SK-N-SH (cell line): ENCODE measurements at regions not wholly inside any gene's neighbourhood (a gene's known extent, or its start where the extent isn't known, plus 50 kb on each side); places are given as distances from the start of the nearest gene placed in this dataset.

Experiments used
- CTCF ChIA-PET: fragments of 300-600, 350-600 bp; formaldehyde crosslinking; extraction: SDS; loops from one replicate; lab custom pipeline; 2021; lab: Yijun Ruan, JAX
- POLR2A ChIA-PET: fragments of 350-600 bp; sonication (Branson Sonifier 250); formaldehyde crosslinking; extraction: SDS; loops from one replicate; lab custom pipeline; 2020; ENCODE audit warnings: antibody characterized with exemption, inconsistent platforms; lab: Yijun Ruan, JAX
- DNase-seq: peaks from one replicate; pipeline ENCODE4 v3.0.0; 2012
- H2AFZ ChIP-seq: fragments of 200-600 bp; sonication (generic); 2 replicates; pipeline ENCODE4 v1.8.1; 2016; ENCODE audit warnings: antibody characterized with exemption, mild to moderate bottlenecking, low read depth
- H3F3A ChIP-seq: fragments of 200-600 bp; sonication (generic); replicated peaks from 2 replicates; pipeline ENCODE3; 2016; ENCODE audit warnings: antibody characterized with exemption, mild to moderate bottlenecking; ENCODE audit not compliant: insufficient read depth
- H3K27ac ChIP-seq, 2 experiments: fragments of 200-500 bp in 1 of 2; fragments of 200-600 bp in 1 of 2; sonication (Bioruptor generic) in 1 of 2; sonication (generic), shearing (Covaris generic) in 1 of 2; 2 replicates each; pipeline versions ENCODE4 v1.5.1 to v1.6.1; 2014 to 2016; ENCODE audit warnings: low read depth in 2 of 2, inconsistent platforms in 1 of 2, low read length in 1 of 2, mild to moderate bottlenecking in 1 of 2, mixed read lengths in 1 of 2
- H3K27me3 ChIP-seq: fragments of 200-600 bp; sonication (generic), shearing (Covaris generic); 2 replicates; pipeline ENCODE4 v1.6.1; 2016; ENCODE audit warnings: mixed run types; ENCODE audit not compliant: insufficient read depth
- H3K36me3 ChIP-seq, 2 experiments: fragments of 200-500 bp in 1 of 2; fragments of 200-600 bp in 1 of 2; sonication (Bioruptor generic) in 1 of 2; sonication (generic) in 1 of 2; replicated peaks in 1 of 2; 2 replicates each; pipeline versions ENCODE3 to v1.5.1; 2014 to 2016; ENCODE audit warnings: low read length in 1 of 2, mild to moderate bottlenecking in 1 of 2; ENCODE audit not compliant: insufficient read depth in 2 of 2, control insufficient read depth in 1 of 2
- H3K4me1 ChIP-seq, 2 experiments: fragments of 200-500 bp in 1 of 2; fragments of 200-600 bp in 1 of 2; sonication (Bioruptor generic) in 1 of 2; sonication (generic), shearing (Covaris generic) in 1 of 2; 2 replicates each; pipeline versions ENCODE4 v1.5.1 to v1.6.1; 2014 to 2016; ENCODE audit warnings: low read depth in 1 of 2, low read length in 1 of 2, mixed run types in 1 of 2; ENCODE audit not compliant: insufficient read depth in 2 of 2, control insufficient read depth in 1 of 2
- H3K4me2 ChIP-seq: fragments of 200-600 bp; sonication (generic), shearing (Covaris generic); 2 replicates; pipeline ENCODE4 v1.6.1; 2017; ENCODE audit warnings: mixed run types
- H3K4me3 ChIP-seq, 2 experiments: fragments of 200-500 bp in 1 of 2; fragments of 200-600 bp in 1 of 2; sonication (Bioruptor generic) in 1 of 2; sonication (generic), shearing (Covaris generic) in 1 of 2; 2 replicates each; pipeline versions ENCODE4 v1.5.1 to v1.8.1; 2014 to 2016; ENCODE audit warnings: low read depth in 2 of 2, inconsistent platforms in 1 of 2, low read length in 1 of 2, mild to moderate bottlenecking in 1 of 2, mixed read lengths in 1 of 2, moderate library complexity in 1 of 2
- H3K79me2 ChIP-seq: fragments of 200-600 bp; sonication (generic); 2 replicates; pipeline ENCODE4 v1.8.1; 2017; ENCODE audit warnings: mild to moderate bottlenecking; ENCODE audit not compliant: insufficient read depth
- H3K9ac ChIP-seq: fragments of 200-600 bp; sonication (generic); 2 replicates; pipeline ENCODE4 v1.6.1; 2017; ENCODE audit warnings: mixed run types
- H3K9me2 ChIP-seq: fragments of 200-600 bp; sonication (generic); 2 replicates; pipeline ENCODE4 v1.6.1; 2017; ENCODE audit warnings: mixed run types
- H3K9me3 ChIP-seq: fragments of 200-600 bp; sonication (generic); 2 replicates; pipeline ENCODE4 v1.6.1; 2017; ENCODE audit warnings: mixed run types, mild to moderate bottlenecking, moderate library complexity
- H4K20me1 ChIP-seq: fragments of 200-600 bp; sonication (generic); 2 replicates; pipeline ENCODE4 v1.6.1; 2017; ENCODE audit warnings: mild to moderate bottlenecking, mixed run types; ENCODE audit not compliant: insufficient read depth
- MAX ChIP-seq: IDR thresholded peaks from 2 replicates; pipeline ENCODE4 v1.4.0; 2012; ENCODE audit warnings: low read depth
- MEF2A ChIP-seq: IDR thresholded peaks from 2 replicates; pipeline ENCODE4 v1.4.0; 2012; ENCODE audit warnings: low read depth, borderline replicate concordance
- MXI1 ChIP-seq: IDR thresholded peaks from 2 replicates; pipeline ENCODE4 v1.6.1; 2012; ENCODE audit warnings: mild to moderate bottlenecking, low read depth, low read length, improper control_type of control experiment
- POLR2AphosphoS5 ChIP-seq: IDR thresholded peaks from 2 replicates; pipeline ENCODE4 v1.6.1; 2012; ENCODE audit warnings: low read depth, low read length
- RCOR1 ChIP-seq: fragments of 150-350 bp; IDR thresholded peaks from 2 replicates; pipeline ENCODE4 v1.6.1; 2017; ENCODE audit warnings: antibody characterized with exemption, low read length
- REST ChIP-seq: IDR thresholded peaks from 2 replicates; pipeline ENCODE4 v1.6.1; 2012; ENCODE audit warnings: mild to moderate bottlenecking, low read depth, low read length, moderate library complexity
- SIN3A ChIP-seq: IDR thresholded peaks from 2 replicates; pipeline ENCODE4 v1.6.1; 2012; ENCODE audit warnings: low read depth, mild to moderate bottlenecking, low read length, moderate library complexity, borderline replicate concordance
- SMC3 ChIP-seq: IDR thresholded peaks from 2 replicates; pipeline ENCODE4 v1.6.1; 2012; ENCODE audit warnings: low read depth, low read length, improper control_type of control experiment
- TCF12 ChIP-seq: IDR thresholded peaks from 2 replicates; pipeline ENCODE4 v1.4.0; 2012
- TEAD4 ChIP-seq: IDR thresholded peaks from 2 replicates; pipeline ENCODE4 v1.4.0; 2012; ENCODE audit warnings: mild to moderate bottlenecking, borderline replicate concordance; ENCODE audit not compliant: insufficient read depth
- ZBTB33 ChIP-seq: IDR thresholded peaks from 2 replicates; pipeline ENCODE4 v1.4.0; 2012; ENCODE audit warnings: low read depth, borderline replicate concordance
- WGBS: methylation state at CpG from one replicate; pipeline ENCODE4 v1.1.6; 2017; ENCODE audit warnings: low lambda C conversion rate; 5-methylcytosine and 5-hydroxymethylcytosine counted together

- no peaks in the 10 kb centered on the region for H3K9me2 ChIP-seq
- H3K9ac ChIP-seq = no peak overlapping the region
- no peak overlapping the region for H2AFZ ChIP-seq
- no peak overlapping the region for H3K27ac ChIP-seq
- DNase-seq = no peak
- no peaks in the 10 kb centered on the region for H3K27me3 ChIP-seq
- CTCF ChIA-PET = no interaction called here
- H4K20me1 ChIP-seq = no peaks in the 10 kb centered on the region
- no peaks in the 10 kb centered on the region for H3K36me3 ChIP-seq
- TF ChIP-seq MEF2A = no peak
- no peak for TF ChIP-seq RCOR1
- no peak for TF ChIP-seq SMC3
- TF ChIP-seq POLR2AphosphoS5 = no peak
- no peak for TF ChIP-seq REST
- no peak for TF ChIP-seq SIN3A
- TF ChIP-seq, all 33 proteins: peak for 0
- POLR2A ChIA-PET = no interaction called here
- Histone ChIP-seq H3K4me2 (no peak overlapping the region), H3K9me3 (no peaks in the 10 kb centered on the region), H3K79me2 (no peaks in the 10 kb centered on the region), H3F3A (no peaks in the 10 kb centered on the region), H3K4me1 (no peaks in the 10 kb centered on the region; a peak in 1 of 4 replicates), H3K4me3 (no peak overlapping the region)
- no CpG with 5 or more reads among the region's 2 CpGs for WGBS
Measured at GRCh38 chr1:238546118-238546517, 655.4 kb upstream of the ZP4 start.

GRCh38 chr1:238537641-238538040 lies 646.9 kb upstream of the ZP4 start:
- H3F3A ChIP-seq = no peaks in the 10 kb centered on the region
- H3K4me3 ChIP-seq = no peak overlapping the region
- no peaks in the 10 kb centered on the region for H4K20me1 ChIP-seq
- H3K4me1 ChIP-seq = no peaks in the 10 kb centered on the region; a peak in 1 of 4 replicates
- ChIA-PET POLR2A (no interaction called here), CTCF (interaction anchor here (0.6 to 1.2 kb wide), 2 partner anchors 12 to 1223 kb away, joined by 3 read pairs; no protein-coding TSS in a partner anchor)
- no peaks in the 10 kb centered on the region for H3K36me3 ChIP-seq
- no peak overlapping the region for H3K27ac ChIP-seq
- H3K9me3 ChIP-seq = no peaks in the 10 kb centered on the region
- DNase-seq = no peak
- no peak overlapping the region for H2AFZ ChIP-seq
- H3K27me3 ChIP-seq = no peaks in the 10 kb centered on the region
- no peak for TF ChIP-seq TCF12
- TF ChIP-seq MAX = no peak
- no peaks in the 10 kb centered on the region for H3K79me2 ChIP-seq
- no peak overlapping the region for H3K4me2 ChIP-seq
- no peak overlapping the region for H3K9ac ChIP-seq
- 69% methylated on average over 3 of the region's 3 CpGs for WGBS
- no peaks in the 10 kb centered on the region for H3K9me2 ChIP-seq

GRCh38 chr1:238530209-238530851 lies 639.6 kb upstream of the ZP4 start:
- Histone ChIP-seq H3K9me2 (no peaks in the 10 kb centered on the region), H3K79me2 (no peaks in the 10 kb centered on the region), H3K9me3 (no peaks in the 10 kb centered on the region), H3K4me3 (no peak overlapping the region; a peak in 1 of 4 replicates), H3K27ac (no peak overlapping the region), H3K4me2 (no peak overlapping the region), H4K20me1 (no peaks in the 10 kb centered on the region), H3K27me3 (no peaks in the 10 kb centered on the region), H3K9ac (no peak overlapping the region), H3K4me1 (no peaks in the 10 kb centered on the region), H3F3A (no peaks in the 10 kb centered on the region), H3K36me3 (no peaks in the 10 kb centered on the region), H2AFZ (no peak overlapping the region)
- 64% methylated on average over 9 of the region's 13 CpGs for WGBS
- POLR2A ChIA-PET = no interaction called here
- TF ChIP-seq SIN3A = no peak
- no peak for TF ChIP-seq ZBTB33
- TF ChIP-seq POLR2AphosphoS5 = no peak
- TF ChIP-seq MXI1 = no peak
- TF ChIP-seq TEAD4 = no peak
- CTCF ChIA-PET = no interaction called here
- DNase-seq = no peak
